ENCODE measurements at regions not wholly inside any gene's neighbourhood (a gene's known extent, or its start where the extent isn't known, plus 50 kb on each side); places are given as distances from the start of the nearest gene placed in this dataset.

GRCh38 chr6:165770397-165771082 lies 107.5 kb upstream of the PDE10A start:
- TF ChIP-seq EZH2 (IDR thresholded peaks at IDR 0.05; ENCODE audit: insufficient read depth, poor library complexity, severe bottlenecking) (no peak), EZH2phosphoT487 (IDR thresholded peaks at IDR 0.05; ENCODE audit: insufficient read depth, low read depth) (no peak)
